ENCODE measurements at regions not wholly inside any gene's neighbourhood (a gene's known extent, or its start where the extent isn't known, plus 50 kb on each side); places are given as distances from the start of the nearest gene placed in this dataset.

GRCh38 chr1:163927493-163927892, 605.7 kb downstream of the NUF2 start:
- TF ChIP-seq, protein P1, sequence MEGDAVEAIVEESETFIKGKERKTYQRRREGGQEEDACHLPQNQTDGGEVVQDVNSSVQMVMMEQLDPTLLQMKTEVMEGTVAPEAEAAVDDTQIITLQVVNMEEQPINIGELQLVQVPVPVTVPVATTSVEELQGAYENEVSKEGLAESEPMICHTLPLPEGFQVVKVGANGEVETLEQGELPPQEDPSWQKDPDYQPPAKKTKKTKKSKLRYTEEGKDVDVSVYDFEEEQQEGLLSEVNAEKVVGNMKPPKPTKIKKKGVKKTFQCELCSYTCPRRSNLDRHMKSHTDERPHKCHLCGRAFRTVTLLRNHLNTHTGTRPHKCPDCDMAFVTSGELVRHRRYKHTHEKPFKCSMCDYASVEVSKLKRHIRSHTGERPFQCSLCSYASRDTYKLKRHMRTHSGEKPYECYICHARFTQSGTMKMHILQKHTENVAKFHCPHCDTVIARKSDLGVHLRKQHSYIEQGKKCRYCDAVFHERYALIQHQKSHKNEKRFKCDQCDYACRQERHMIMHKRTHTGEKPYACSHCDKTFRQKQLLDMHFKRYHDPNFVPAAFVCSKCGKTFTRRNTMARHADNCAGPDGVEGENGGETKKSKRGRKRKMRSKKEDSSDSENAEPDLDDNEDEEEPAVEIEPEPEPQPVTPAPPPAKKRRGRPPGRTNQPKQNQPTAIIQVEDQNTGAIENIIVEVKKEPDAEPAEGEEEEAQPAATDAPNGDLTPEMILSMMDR (IDR thresholded peaks at IDR 0.05): no peak
- no peak for TF ChIP-seq POLR2A (IDR thresholded peaks at IDR 0.05)
